Tongue (tissue), 1 donor: ENCODE measurements at regions not wholly inside any gene's neighbourhood (a gene's known extent, or its start where the extent isn't known, plus 50 kb on each side); places are given as distances from the start of the nearest gene placed in this dataset.
"Not testable (repeated sequence)": the region's sequence is repeated elsewhere in the genome, so short reads cannot be mapped to it uniquely, and the experiment has no call there.

Source experiments
- DNase-seq: peaks from one replicate; pipeline ENCODE4 v3.0.0-alpha.2; 2015

- DNase-seq: no peak
Observed at GRCh38 chr6:40674170-40674569, 87.0 kb upstream of the LRFN2 start.

GRCh38 chr6:40672087-40672486 is 84.9 kb upstream of the LRFN2 start:
- DNase-seq: peak; percentile 14

- DNase-seq: no peak
Observed at GRCh38 chr6:40671694-40672050, 84.5 kb upstream of the LRFN2 start.

GRCh38 chr6:40671001-40671693 is 84.0 kb upstream of the LRFN2 start:
- no peak for DNase-seq

GRCh38 chr6:40669343-40669742 is 82.2 kb upstream of the LRFN2 start:
- no peak for DNase-seq

GRCh38 chr6:40668203-40668602 is 81.0 kb upstream of the LRFN2 start:
- DNase-seq: no peak

GRCh38 chr6:40666530-40666929 is 79.4 kb upstream of the LRFN2 start:
- DNase-seq: no peak

GRCh38 chr6:40661726-40662125 is 74.6 kb upstream of the LRFN2 start:
- peak; percentile 19 for DNase-seq

- DNase-seq: not testable (repeated sequence)
Observed at GRCh38 chr6:40656772-40657171, 69.6 kb upstream of the LRFN2 start.

- no peak for DNase-seq
Observed at GRCh38 chr6:40654828-40655227, 67.7 kb upstream of the LRFN2 start.

GRCh38 chr6:40645043-40645442 is 57.9 kb upstream of the LRFN2 start:
- no peak for DNase-seq

- no peak for DNase-seq
Observed at GRCh38 chr6:40642837-40643236, 55.7 kb upstream of the LRFN2 start.

- DNase-seq: no peak
Observed at GRCh38 chr6:40642190-40642589, 55.0 kb upstream of the LRFN2 start.

GRCh38 chr6:40640599-40641227 is 53.5 kb upstream of the LRFN2 start:
- peak; percentile 57 for DNase-seq
